ENCODE measurements at regions not wholly inside any gene's neighbourhood (a gene's known extent, or its start where the extent isn't known, plus 50 kb on each side); places are given as distances from the start of the nearest gene placed in this dataset.

- Histone ChIP-seq H3K79me2 (ENCODE audit: insufficient read depth, low read depth, low read length) (no peaks in the 10 kb centered on the region), H3K4me2 (ENCODE audit: low read length) (no peak overlapping the region), H3K9me3 (ENCODE audit: low read length) (no peaks in the 10 kb centered on the region), H2AFZ (ENCODE audit: low read length) (no peak overlapping the region), H3K27ac (ENCODE audit: low read depth, low read length, poor library complexity, severe bottlenecking) (no peak overlapping the region), H4K20me1 (ENCODE audit: insufficient read depth, low read length) (no peaks in the 10 kb centered on the region), H3K4me1 (ENCODE audit: insufficient read depth, low read length, poor library complexity, severe bottlenecking) (no peaks in the 10 kb centered on the region), H3K9me2 (ENCODE audit: insufficient read depth, low read length) (no peaks in the 10 kb centered on the region), H3K36me3 (ENCODE audit: insufficient read depth, low read length) (no peaks in the 10 kb centered on the region), H3K4me3 (ENCODE audit: low read depth, low read length, poor library complexity, severe bottlenecking) (no peak overlapping the region)
- ChIA-PET POLR2A (no interaction called here), CTCF (ENCODE audit: unreplicated experiment) (no interaction called here)
- DNase-seq (ENCODE audit: low spot score) = no peak
- intact Hi-C loops (cut with micrococcal nuclease; ENCODE audit: unreplicated experiment) = no loop called here
- TF ChIP-seq, protein P1, sequence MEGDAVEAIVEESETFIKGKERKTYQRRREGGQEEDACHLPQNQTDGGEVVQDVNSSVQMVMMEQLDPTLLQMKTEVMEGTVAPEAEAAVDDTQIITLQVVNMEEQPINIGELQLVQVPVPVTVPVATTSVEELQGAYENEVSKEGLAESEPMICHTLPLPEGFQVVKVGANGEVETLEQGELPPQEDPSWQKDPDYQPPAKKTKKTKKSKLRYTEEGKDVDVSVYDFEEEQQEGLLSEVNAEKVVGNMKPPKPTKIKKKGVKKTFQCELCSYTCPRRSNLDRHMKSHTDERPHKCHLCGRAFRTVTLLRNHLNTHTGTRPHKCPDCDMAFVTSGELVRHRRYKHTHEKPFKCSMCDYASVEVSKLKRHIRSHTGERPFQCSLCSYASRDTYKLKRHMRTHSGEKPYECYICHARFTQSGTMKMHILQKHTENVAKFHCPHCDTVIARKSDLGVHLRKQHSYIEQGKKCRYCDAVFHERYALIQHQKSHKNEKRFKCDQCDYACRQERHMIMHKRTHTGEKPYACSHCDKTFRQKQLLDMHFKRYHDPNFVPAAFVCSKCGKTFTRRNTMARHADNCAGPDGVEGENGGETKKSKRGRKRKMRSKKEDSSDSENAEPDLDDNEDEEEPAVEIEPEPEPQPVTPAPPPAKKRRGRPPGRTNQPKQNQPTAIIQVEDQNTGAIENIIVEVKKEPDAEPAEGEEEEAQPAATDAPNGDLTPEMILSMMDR (conservative IDR thresholded peaks at IDR 0.05; ENCODE audit: low read length) = no peak
- no peak for TF ChIP-seq EZH2phosphoT487 (IDR thresholded peaks at IDR 0.05; ENCODE audit: borderline replicate concordance, low read depth, low read length)
- BruUV-seq (replicated peaks) = no TSS peak
Measured at GRCh38 chr1:208600456-208601190, 356.4 kb upstream of the PLXNA2 start.

GRCh38 chr1:208601561-208601960, 357.4 kb upstream of the PLXNA2 start:
- Histone ChIP-seq H3K4me2 (ENCODE audit: low read length) (no peak overlapping the region), H3K27ac (ENCODE audit: low read depth, low read length, poor library complexity, severe bottlenecking) (no peak overlapping the region), H3K79me2 (ENCODE audit: insufficient read depth, low read depth, low read length) (no peaks in the 10 kb centered on the region), H3K36me3 (ENCODE audit: insufficient read depth, low read length) (no peaks in the 10 kb centered on the region), H3K4me3 (ENCODE audit: low read depth, low read length, poor library complexity, severe bottlenecking) (no peak overlapping the region), H4K20me1 (ENCODE audit: insufficient read depth, low read length) (no peaks in the 10 kb centered on the region), H3K9me3 (ENCODE audit: low read length) (no peaks in the 10 kb centered on the region), H3K9me2 (ENCODE audit: insufficient read depth, low read length) (no peaks in the 10 kb centered on the region), H3K4me1 (ENCODE audit: insufficient read depth, low read length, poor library complexity, severe bottlenecking) (no peaks in the 10 kb centered on the region), H2AFZ (ENCODE audit: low read length) (no peak overlapping the region)
- ChIA-PET CTCF (ENCODE audit: unreplicated experiment) (no interaction called here), POLR2A (interaction anchor here (1.7 kb wide), 1 partner anchor 9 kb away, joined by 4 read pairs; no protein-coding TSS in a partner anchor)
- intact Hi-C loops (cut with micrococcal nuclease; ENCODE audit: unreplicated experiment) = no loop called here
- BruUV-seq (replicated peaks) = no TSS peak
- DNase-seq (ENCODE audit: low spot score) = no peak
- TF ChIP-seq, protein P1 (conservative IDR thresholded peaks at IDR 0.05; ENCODE audit: low read length) = no peak
- no peak for TF ChIP-seq EZH2phosphoT487 (IDR thresholded peaks at IDR 0.05; ENCODE audit: borderline replicate concordance, low read depth, low read length)

- POLR2A ChIA-PET = no interaction called here
- intact Hi-C loops (cut with micrococcal nuclease; ENCODE audit: unreplicated experiment) = no loop called here
- CTCF ChIA-PET (ENCODE audit: unreplicated experiment) = no interaction called here
- H3K4me3 ChIP-seq (ENCODE audit: low read depth, low read length, poor library complexity, severe bottlenecking) = no peak overlapping the region
- no peaks in the 10 kb centered on the region for H3K4me1 ChIP-seq (ENCODE audit: insufficient read depth, low read length, poor library complexity, severe bottlenecking)
- H4K20me1 ChIP-seq (ENCODE audit: insufficient read depth, low read length) = no peaks in the 10 kb centered on the region
- TF ChIP-seq EZH2phosphoT487 (IDR thresholded peaks at IDR 0.05; ENCODE audit: borderline replicate concordance, low read depth, low read length) = no peak
- TF ChIP-seq, protein P1 (conservative IDR thresholded peaks at IDR 0.05; ENCODE audit: low read length) = no peak
- H3K36me3 ChIP-seq (ENCODE audit: insufficient read depth, low read length) = no peaks in the 10 kb centered on the region
- H3K4me2 ChIP-seq (ENCODE audit: low read length) = no peak overlapping the region
- no peak overlapping the region for H2AFZ ChIP-seq (ENCODE audit: low read length)
- BruUV-seq (replicated peaks) = no TSS peak
- no peaks in the 10 kb centered on the region for H3K79me2 ChIP-seq (ENCODE audit: insufficient read depth, low read depth, low read length)
- no peak overlapping the region for H3K27ac ChIP-seq (ENCODE audit: low read depth, low read length, poor library complexity, severe bottlenecking)
- no peaks in the 10 kb centered on the region for H3K9me2 ChIP-seq (ENCODE audit: insufficient read depth, low read length)
- no peak for DNase-seq (ENCODE audit: low spot score)
- no peaks in the 10 kb centered on the region for H3K9me3 ChIP-seq (ENCODE audit: low read length)
Measured at GRCh38 chr1:208603721-208604120, 359.5 kb upstream of the PLXNA2 start.
